ENCODE measurements at regions not wholly inside any gene's neighbourhood (a gene's known extent, or its start where the extent isn't known, plus 50 kb on each side); places are given as distances from the start of the nearest gene placed in this dataset.

- peaks cover 24% of the 10 kb centered on the region; the same call in 1 of the 2 replicates for H4K20me1 ChIP-seq (ENCODE audit: low read length)
- ChIA-PET CTCF (no interaction called here), POLR2A (ENCODE audit: unreplicated experiment) (no interaction called here)
- DNase-seq (no peak), ATAC-seq (no peak)
- H3K36me3 ChIP-seq (ENCODE audit: low read depth, low read length) = peaks cover 22% of the 10 kb centered on the region
- H3K9me3 ChIP-seq (ENCODE audit: low read length) = no peaks in the 10 kb centered on the region
- TF ChIP-seq EZH2phosphoT487 (IDR thresholded peaks at IDR 0.05; ENCODE audit: borderline replicate concordance, low read length) (no peak), CTCF (conservative IDR thresholded peaks at IDR 0.05; ENCODE audit: low read depth, low read length) (no peak), EZH2 (IDR thresholded peaks at IDR 0.05; ENCODE audit: low read length, unreplicated experiment) (no peak)
- H2AFZ ChIP-seq (ENCODE audit: low read length) = no peak overlapping the region
- BruUV-seq (replicated peaks) = no TSS peak
- H3K9me2 ChIP-seq (replicated peaks; ENCODE audit: low read length) = no peaks in the 10 kb centered on the region
- no peaks in the 10 kb centered on the region for H3K27me3 ChIP-seq (ENCODE audit: low read length)
- H3K79me2 ChIP-seq (ENCODE audit: low read length) = peaks cover 71% of the 10 kb centered on the region
- H3F3A ChIP-seq (ENCODE audit: low read length, unreplicated experiment) = no peaks in the 10 kb centered on the region
- H3K27ac ChIP-seq (ENCODE audit: low read length) = no peak overlapping the region
- H3K9ac ChIP-seq (ENCODE audit: low read length) = no peak overlapping the region
- no peak overlapping the region for H3K4me3 ChIP-seq (ENCODE audit: low read length)
- H3K4me2 ChIP-seq (ENCODE audit: low read length) = no peak overlapping the region
- intact Hi-C loops (cut with micrococcal nuclease) = no loop called here
- H3K4me1 ChIP-seq (ENCODE audit: insufficient read depth, low read length) = peaks cover 9% of the 10 kb centered on the region
Observed at GRCh38 chr17:77482375-77483127, 341.8 kb downstream of the SEC14L1 start.

GRCh38 chr17:77483128-77483598 is 342.4 kb downstream of the SEC14L1 start:
- no peaks in the 10 kb centered on the region for H3F3A ChIP-seq (ENCODE audit: low read length, unreplicated experiment)
- no TSS peak for BruUV-seq (replicated peaks)
- H4K20me1 ChIP-seq (ENCODE audit: low read length) = peaks cover 20% of the 10 kb centered on the region; the same call in 1 of the 2 replicates
- no peaks in the 10 kb centered on the region for H3K9me3 ChIP-seq (ENCODE audit: low read length)
- POLR2A ChIA-PET (ENCODE audit: unreplicated experiment) = no interaction called here
- H3K4me2 ChIP-seq (ENCODE audit: low read length) = no peak overlapping the region
- peaks cover 64% of the 10 kb centered on the region for H3K79me2 ChIP-seq (ENCODE audit: low read length)
- H3K4me1 ChIP-seq (ENCODE audit: insufficient read depth, low read length) = peaks cover 3% of the 10 kb centered on the region; the same call in 1 of the 2 replicates
- intact Hi-C loops (cut with micrococcal nuclease) = no loop called here
- no peak overlapping the region for H3K9ac ChIP-seq (ENCODE audit: low read length)
- DNase-seq (no peak), ATAC-seq (no peak)
- peaks cover 27% of the 10 kb centered on the region for H3K36me3 ChIP-seq (ENCODE audit: low read depth, low read length)
- CTCF ChIA-PET = no interaction called here
- no peak overlapping the region for H3K4me3 ChIP-seq (ENCODE audit: low read length)
- TF ChIP-seq EZH2phosphoT487 (IDR thresholded peaks at IDR 0.05; ENCODE audit: borderline replicate concordance, low read length) (no peak), CTCF (conservative IDR thresholded peaks at IDR 0.05; ENCODE audit: low read depth, low read length) (no peak), EZH2 (IDR thresholded peaks at IDR 0.05; ENCODE audit: low read length, unreplicated experiment) (no peak)
- H2AFZ ChIP-seq (ENCODE audit: low read length) = no peak overlapping the region
- H3K27ac ChIP-seq (ENCODE audit: low read length) = no peak overlapping the region
- H3K9me2 ChIP-seq (replicated peaks; ENCODE audit: low read length) = no peaks in the 10 kb centered on the region
- H3K27me3 ChIP-seq (ENCODE audit: low read length) = no peaks in the 10 kb centered on the region

GRCh38 chr17:77484111-77484510 is 343.3 kb downstream of the SEC14L1 start:
- no peaks in the 10 kb centered on the region for H3K9me2 ChIP-seq (replicated peaks; ENCODE audit: low read length)
- H2AFZ ChIP-seq (ENCODE audit: low read length) = no peak overlapping the region
- peaks cover 55% of the 10 kb centered on the region for H3K79me2 ChIP-seq (ENCODE audit: low read length)
- H3K4me1 ChIP-seq (ENCODE audit: insufficient read depth, low read length) = no peaks in the 10 kb centered on the region
- H3K9me3 ChIP-seq (ENCODE audit: low read length) = no peaks in the 10 kb centered on the region
- H3K9ac ChIP-seq (ENCODE audit: low read length) = no peak overlapping the region
- peaks cover 17% of the 10 kb centered on the region; the same call in 1 of the 2 replicates for H4K20me1 ChIP-seq (ENCODE audit: low read length)
- intact Hi-C loops (cut with micrococcal nuclease) = no loop called here
- H3F3A ChIP-seq (ENCODE audit: low read length, unreplicated experiment) = no peaks in the 10 kb centered on the region
- H3K36me3 ChIP-seq (ENCODE audit: low read depth, low read length) = peaks cover 37% of the 10 kb centered on the region
- no peaks in the 10 kb centered on the region for H3K27me3 ChIP-seq (ENCODE audit: low read length)
- no peak for DNase-seq
- no peak for ATAC-seq
- no peak overlapping the region for H3K27ac ChIP-seq (ENCODE audit: low read length)
- BruUV-seq (replicated peaks) = no TSS peak
- no peak for TF ChIP-seq EZH2phosphoT487 (IDR thresholded peaks at IDR 0.05; ENCODE audit: borderline replicate concordance, low read length)
- no peak for TF ChIP-seq EZH2 (IDR thresholded peaks at IDR 0.05; ENCODE audit: low read length, unreplicated experiment)
- TF ChIP-seq CTCF (conservative IDR thresholded peaks at IDR 0.05; ENCODE audit: low read depth, low read length) = no peak
- CTCF ChIA-PET = no interaction called here
- POLR2A ChIA-PET (ENCODE audit: unreplicated experiment) = no interaction called here
- H3K4me2 ChIP-seq (ENCODE audit: low read length) = no peak overlapping the region
- H3K4me3 ChIP-seq (ENCODE audit: low read length) = no peak overlapping the region

All from PC-3 (cell line).